Psoas muscle (tissue), 7 donors: ENCODE measurements at regions not wholly inside any gene's neighbourhood (a gene's known extent, or its start where the extent isn't known, plus 50 kb on each side); places are given as distances from the start of the nearest gene placed in this dataset.

Experiments used
- ATAC-seq, 4 donors: fragments of 200-7000 bp; cut with Tn5 transposase; one replicate each; pipeline ENCODE4 v1.9.1; 2020; ENCODE audit warnings: moderate library complexity in 3 of 4, mild to moderate bottlenecking in 2 of 4
- DNase-seq, 2 donors: peaks; one replicate each; pipeline ENCODE4 v3.0.0-alpha.2; 2020
- H3K27ac ChIP-seq: fragments of 200-600 bp; one replicate; pipeline ENCODE4 v1.8.0; 2022
- H3K27me3 ChIP-seq, 3 donors: fragments of 200-600 bp in 1 of 3; one replicate each; pipeline versions ENCODE4 v1.6.1 to v1.8.0; 2013 to 2022; ENCODE audit warnings: low read length in 2 of 3, mild to moderate bottlenecking in 2 of 3, moderate library complexity in 1 of 3; ENCODE audit not compliant: insufficient read depth in 3 of 3
- H3K36me3 ChIP-seq, 2 donors: fragments of 200-600 bp in 1 of 2; one replicate each; pipeline versions ENCODE4 v1.6.1 to v1.8.0; 2013 to 2022; ENCODE audit warnings: low read depth in 1 of 2, mild to moderate bottlenecking in 1 of 2, moderate library complexity in 1 of 2; ENCODE audit not compliant: insufficient read depth in 1 of 2
- H3K4me1 ChIP-seq: fragments of 200-600 bp; one replicate; pipeline ENCODE4 v1.8.0; 2022
- H3K4me3 ChIP-seq: fragments of 200-600 bp; one replicate; pipeline ENCODE4 v1.8.0; 2022; ENCODE audit warnings: mild to moderate bottlenecking
- H3K9me3 ChIP-seq: fragments of 200-600 bp; one replicate; pipeline ENCODE4 v1.8.0; 2022
- CTCF ChIP-seq: fragments of 200-600 bp; IDR thresholded peaks from one replicate; pipeline ENCODE4 v1.8.0; 2022; ENCODE audit warnings: antibody characterized with exemption
- WGBS, 3 donors: extraction: QIAGEN DNeasy Blood & Tissue Kit; methylation state at CpG; one replicate each; pipeline versions ENCODE4 v1.1.6 to v1.1.7; 2013; 5-methylcytosine and 5-hydroxymethylcytosine counted together
- intact Hi-C, 2 donors: fragments of 100-400 bp; cut with DNase I; formaldehyde crosslinking; loops; one replicate each; pipeline versions ENCODE4 v1.11.0 to v1.14.2; 2022
- donor health status: healthy with polysubstance abuse.
- donor health status: DM: no; HTN: no; CAD: no; lungs with moderate emphysema.
- donor health status: Bipolar disorder and iron deficiency.
- donor health status: healthy.
- donor health status: DM: yes; HTN: yes; CAD: no.
- donor health status: DM: no; HTN: no; CAD: no.
- donor health status: DM: yes; HTN: yes; CAD: no.

- WGBS, 3 donors: 78 to 90% (median 86%) methylated on average over 2 of the region's 2 CpGs
- ATAC-seq: no peak
- Histone ChIP-seq H3K9me3 (no peaks in the 10 kb centered on the region), H3K27ac (no peak overlapping the region), H3K27me3 (no peaks in the 10 kb centered on the region), H3K4me3 (no peak overlapping the region), H3K4me1 (no peaks in the 10 kb centered on the region), H3K36me3 (no peaks in the 10 kb centered on the region)
- no peak for TF ChIP-seq CTCF
- DNase-seq: no peak
- intact Hi-C loops: no loop called here
Measured at GRCh38 chr2:125267683-125268082, 1242.6 kb downstream of the CNTNAP5 start.

GRCh38 chr2:125272651-125273050 is 1247.6 kb downstream of the CNTNAP5 start:
- no peaks in the 10 kb centered on the region for H3K9me3 ChIP-seq
- H3K27me3 ChIP-seq: no peaks in the 10 kb centered on the region
- no peak for TF ChIP-seq CTCF
- no peaks in the 10 kb centered on the region for H3K4me1 ChIP-seq
- H3K4me3 ChIP-seq: no peak overlapping the region
- ATAC-seq (no peak), DNase-seq (no peak)
- no peaks in the 10 kb centered on the region for H3K36me3 ChIP-seq
- no peak overlapping the region for H3K27ac ChIP-seq
- intact Hi-C loops: no loop called here
- 11 to 32% (median 11%) methylated on average over 1 of the region's 1 CpG for WGBS, 3 donors

GRCh38 chr2:125274718-125275117 is 1249.6 kb downstream of the CNTNAP5 start:
- no peaks in the 10 kb centered on the region for H3K9me3 ChIP-seq
- no peak overlapping the region for H3K4me3 ChIP-seq
- no peaks in the 10 kb centered on the region for H3K4me1 ChIP-seq
- ATAC-seq (no peak), DNase-seq (no peak)
- WGBS, 3 donors: 77 to 82% (median 79%) methylated on average over 4 of the region's 4 CpGs
- no peaks in the 10 kb centered on the region for H3K36me3 ChIP-seq
- TF ChIP-seq CTCF: no peak
- no peak overlapping the region for H3K27ac ChIP-seq
- no peaks in the 10 kb centered on the region for H3K27me3 ChIP-seq
- intact Hi-C loops: no loop called here

- 18 to 38% (median 30%) methylated on average over 2 of the region's 2 CpGs for WGBS, 3 donors
- Histone ChIP-seq H3K4me1 (no peaks in the 10 kb centered on the region), H3K9me3 (no peaks in the 10 kb centered on the region), H3K4me3 (no peak overlapping the region), H3K27ac (no peak overlapping the region), H3K27me3 (no peaks in the 10 kb centered on the region), H3K36me3 (no peaks in the 10 kb centered on the region)
- DNase-seq (no peak), ATAC-seq (no peak)
- no peak for TF ChIP-seq CTCF
- intact Hi-C loops: no loop called here
Measured at GRCh38 chr2:125280265-125280664, 1255.2 kb downstream of the CNTNAP5 start.

- H3K4me3 ChIP-seq: no peak overlapping the region
- H3K4me1 ChIP-seq: no peaks in the 10 kb centered on the region
- H3K36me3 ChIP-seq: no peaks in the 10 kb centered on the region
- DNase-seq (no peak), ATAC-seq (no peak)
- H3K27me3 ChIP-seq: no peaks in the 10 kb centered on the region
- no peak overlapping the region for H3K27ac ChIP-seq
- WGBS, 3 donors: 88 to 90% (median 88%) methylated on average over 1 of the region's 1 CpG
- H3K9me3 ChIP-seq: no peaks in the 10 kb centered on the region
- TF ChIP-seq CTCF: no peak
- intact Hi-C loops: no loop called here
Measured at GRCh38 chr2:125281242-125281641, 1256.2 kb downstream of the CNTNAP5 start.
